ENCODE measurements at regions not wholly inside any gene's neighbourhood (a gene's known extent, or its start where the extent isn't known, plus 50 kb on each side); places are given as distances from the start of the nearest gene placed in this dataset.

DNA sequence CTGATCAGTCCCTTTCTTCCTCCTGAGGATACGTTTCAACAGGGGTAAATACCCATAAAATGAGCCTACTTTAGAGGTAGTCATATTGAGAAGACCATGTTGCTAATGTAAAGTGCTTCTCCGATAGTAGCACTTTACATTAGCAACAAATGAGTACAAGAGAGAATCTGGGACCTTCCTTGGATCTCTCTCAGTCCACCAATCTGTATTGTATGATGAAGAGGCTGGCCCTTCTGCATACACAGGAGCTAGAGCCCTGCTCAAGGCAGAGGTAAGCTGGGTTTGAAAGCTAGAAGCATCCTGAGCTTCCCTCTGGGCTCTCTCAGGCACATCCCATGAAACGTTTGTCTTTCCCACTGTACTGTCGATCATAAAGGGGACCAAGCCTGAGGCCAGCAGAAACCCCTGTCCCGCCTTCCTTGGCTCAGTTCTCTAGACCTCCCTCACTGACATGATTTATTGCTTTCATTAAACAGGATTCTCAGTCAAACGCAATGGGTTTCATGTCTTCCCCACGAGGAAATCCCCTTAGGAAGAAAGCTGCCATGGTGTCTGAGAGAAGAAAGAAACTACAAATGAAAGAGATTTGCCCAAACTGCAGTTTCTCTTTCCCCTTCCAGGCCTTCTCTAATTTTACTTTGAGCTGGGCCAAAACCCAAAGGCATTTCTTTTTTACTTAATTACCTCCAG is 62.8 kb upstream of the BCAR3 start:
- no peak for DNase-seq (ENCODE audit: low spot score)

DNA sequence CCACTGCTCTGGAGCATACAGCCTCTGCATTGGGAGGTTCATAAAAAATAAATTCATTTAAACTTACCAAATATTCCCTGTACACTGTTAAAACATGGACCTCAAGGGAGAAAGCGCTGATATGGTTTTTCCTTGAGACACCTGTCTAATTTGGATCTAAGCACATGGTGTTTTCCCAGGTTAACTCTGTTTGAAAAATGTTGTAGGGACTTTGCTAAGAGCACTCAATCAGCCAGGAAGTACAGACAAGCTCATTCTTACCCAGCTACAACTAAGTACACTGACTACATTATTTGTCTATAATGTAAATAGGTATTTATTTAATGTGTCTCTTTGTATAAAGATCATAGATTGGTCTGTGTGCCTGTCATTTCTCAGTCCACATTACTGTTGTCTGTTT is 61.8 kb upstream of the BCAR3 start:
- DNase-seq (ENCODE audit: low spot score), result no peak

DNA sequence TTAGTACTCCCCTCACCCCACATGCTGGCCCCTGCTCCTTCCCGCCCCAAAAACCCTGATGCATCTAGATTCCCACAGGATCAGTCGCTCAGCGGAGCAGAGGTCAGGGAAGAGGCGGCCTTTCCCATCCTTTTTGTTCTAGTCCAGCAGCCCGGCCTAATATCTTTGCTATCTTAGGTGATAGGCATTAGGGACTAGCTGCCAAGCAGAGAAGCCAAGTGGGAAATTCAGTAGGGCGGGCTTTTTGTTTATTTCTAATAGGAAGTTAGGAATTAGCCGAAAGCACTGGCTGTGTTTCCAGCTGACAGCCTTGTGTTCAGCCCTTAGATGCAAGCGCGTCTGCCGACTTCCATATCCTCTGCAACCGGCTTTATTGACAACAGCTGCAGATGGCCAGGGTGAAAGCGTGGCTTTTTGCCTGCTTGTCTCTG is 59.0 kb upstream of the BCAR3 start:
- DNase-seq (ENCODE audit: low spot score), result no peak

DNA sequence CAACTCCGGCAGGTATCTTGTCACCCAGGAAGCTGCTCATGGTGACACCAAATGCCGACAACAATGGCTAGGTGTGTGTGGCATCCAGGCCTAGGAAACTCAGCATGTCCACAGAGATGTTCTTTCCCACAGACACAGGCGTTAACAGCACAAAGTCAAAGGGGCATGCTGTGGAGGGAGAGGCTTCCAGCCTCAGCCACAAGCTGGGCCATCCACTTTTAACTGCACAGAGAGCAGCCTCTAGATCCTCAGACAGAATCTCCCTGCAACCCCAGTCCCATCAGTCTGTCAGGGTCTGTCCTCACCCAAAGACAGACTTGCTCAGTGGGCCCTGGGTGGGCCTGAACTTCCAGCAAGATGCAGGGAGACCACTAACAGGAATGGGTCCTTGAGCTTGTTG is 58.5 kb upstream of the BCAR3 start:
- no peak for DNase-seq (ENCODE audit: low spot score)

DNA sequence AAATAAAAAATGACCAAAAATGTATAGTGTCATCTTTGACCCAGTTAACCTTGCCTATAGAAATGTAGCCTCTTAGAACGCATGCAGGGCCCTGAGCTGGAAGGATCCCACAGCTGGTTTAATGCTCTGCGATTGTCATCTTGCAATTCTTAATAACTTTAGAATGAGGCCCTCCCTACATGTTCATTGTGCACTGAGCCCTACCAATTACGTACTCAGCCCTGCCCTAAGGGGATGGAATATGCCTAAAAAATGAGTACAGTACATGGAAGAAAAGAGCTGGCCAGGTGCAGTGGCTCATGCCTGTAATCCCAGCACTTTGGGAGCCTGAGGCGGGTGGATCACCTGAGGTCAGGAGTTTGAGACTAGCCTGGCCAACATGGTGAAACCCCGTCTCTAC is 57.8 kb upstream of the BCAR3 start:
- no peak for DNase-seq (ENCODE audit: low spot score)

DNA sequence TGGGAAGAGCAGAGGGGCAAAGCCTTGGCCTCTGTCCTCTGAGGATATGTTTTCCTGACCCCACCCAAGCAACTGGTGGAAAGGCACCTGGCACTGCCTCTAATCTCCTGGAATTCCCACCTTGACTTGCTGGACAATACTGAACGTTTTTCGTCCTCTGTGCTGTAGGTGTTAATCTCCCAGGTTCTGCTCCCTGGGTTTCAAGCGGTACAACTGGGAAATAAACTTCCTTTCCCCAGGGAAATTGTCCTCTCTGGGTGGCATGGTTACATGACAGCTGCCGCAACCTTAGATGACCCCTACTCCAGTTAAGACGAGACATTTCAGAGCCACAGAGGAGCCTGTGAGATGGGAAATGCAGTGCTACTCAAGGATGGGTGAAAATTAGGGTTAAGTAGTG is 57.3 kb upstream of the BCAR3 start:
- DNase-seq (ENCODE audit: low spot score), result no peak

DNA sequence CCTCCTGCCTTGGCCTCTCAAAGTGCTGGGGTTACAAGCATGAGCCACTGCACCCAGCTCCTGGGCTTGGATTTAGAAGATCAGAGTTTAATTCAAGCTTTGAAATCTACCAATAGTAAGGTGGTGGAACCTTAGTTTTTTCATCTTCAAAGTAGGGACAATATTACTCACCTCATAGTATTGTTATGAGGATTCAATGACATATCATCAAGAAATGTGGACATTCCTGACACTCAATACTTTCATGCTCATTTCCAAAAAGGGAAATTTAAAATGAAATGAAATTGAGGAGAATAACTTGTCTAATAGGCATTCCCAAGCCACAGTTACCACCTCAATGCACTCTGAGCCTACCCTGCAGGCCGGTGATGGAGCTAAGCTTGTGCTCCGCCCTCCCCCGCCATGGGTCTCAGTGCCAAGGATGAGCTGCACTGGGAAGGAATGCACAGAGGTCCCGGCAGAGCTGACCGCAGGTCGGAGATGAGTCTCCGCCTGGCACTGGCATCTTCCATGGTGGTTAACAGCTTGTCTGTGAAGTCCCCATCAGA is 56.5 kb upstream of the BCAR3 start:
- no peak for DNase-seq (ENCODE audit: low spot score)

DNA sequence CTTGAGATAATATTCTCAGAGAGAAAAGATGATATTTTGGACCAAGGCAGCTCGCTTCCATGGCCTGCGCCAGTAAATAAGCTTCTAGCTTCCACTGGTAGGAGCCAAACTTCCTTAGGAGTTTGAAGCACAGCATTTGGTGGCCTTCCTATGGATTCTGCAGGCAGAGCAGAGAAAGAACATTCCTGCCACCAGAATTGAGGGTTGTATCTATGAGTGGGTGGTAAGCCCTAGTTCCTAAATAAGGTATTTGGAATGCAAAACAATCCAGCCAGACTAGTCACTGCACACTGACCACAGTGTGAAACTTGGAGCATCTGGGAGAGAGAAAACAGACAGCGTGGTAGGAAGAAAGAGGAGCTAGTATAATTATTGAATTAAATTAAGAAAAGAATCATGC is 54.1 kb upstream of the BCAR3 start:
- no peak for DNase-seq (ENCODE audit: low spot score)

DNA sequence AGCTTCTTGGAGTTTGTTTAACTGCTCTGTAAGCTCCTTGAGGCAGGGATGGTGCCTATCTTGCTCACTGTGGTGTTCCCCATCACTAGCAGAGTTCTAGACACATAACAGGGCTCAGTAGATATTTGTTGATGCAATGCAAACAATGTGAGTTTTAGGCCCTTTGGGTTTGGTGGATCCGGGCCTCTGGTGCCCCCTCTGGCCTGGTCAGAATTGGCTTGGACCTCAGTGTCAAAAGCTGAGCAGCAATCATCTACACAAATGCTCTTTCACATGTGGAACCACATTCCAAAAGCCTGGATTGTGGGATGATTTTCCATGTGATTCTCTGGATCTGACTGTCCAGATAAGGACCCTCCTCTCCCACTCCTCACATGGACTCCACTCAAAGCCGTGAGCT is 53.4 kb upstream of the BCAR3 start:
- DNase-seq (ENCODE audit: low spot score), result peak; percentile 35

DNA sequence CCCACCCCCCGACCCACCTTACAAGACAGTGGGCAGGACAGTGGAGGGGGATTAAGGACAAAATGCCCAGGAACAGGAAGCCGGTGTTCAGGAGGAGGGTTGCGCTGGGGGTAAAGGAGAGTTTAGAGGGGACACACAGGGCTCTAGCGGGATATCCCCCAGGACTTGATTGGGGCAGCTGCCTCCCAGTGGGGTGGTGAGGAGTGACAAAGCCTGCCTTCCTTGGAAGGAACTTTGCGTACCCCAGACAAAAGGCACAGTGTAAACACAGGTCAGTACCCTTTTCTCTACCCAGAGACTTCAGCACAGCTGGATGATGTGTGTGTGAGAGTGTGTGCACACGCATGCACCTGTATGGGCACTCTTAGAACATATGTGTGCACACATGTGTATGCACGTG is 51.7 kb upstream of the BCAR3 start:
- DNase-seq (ENCODE audit: low spot score), result no peak

DNA sequence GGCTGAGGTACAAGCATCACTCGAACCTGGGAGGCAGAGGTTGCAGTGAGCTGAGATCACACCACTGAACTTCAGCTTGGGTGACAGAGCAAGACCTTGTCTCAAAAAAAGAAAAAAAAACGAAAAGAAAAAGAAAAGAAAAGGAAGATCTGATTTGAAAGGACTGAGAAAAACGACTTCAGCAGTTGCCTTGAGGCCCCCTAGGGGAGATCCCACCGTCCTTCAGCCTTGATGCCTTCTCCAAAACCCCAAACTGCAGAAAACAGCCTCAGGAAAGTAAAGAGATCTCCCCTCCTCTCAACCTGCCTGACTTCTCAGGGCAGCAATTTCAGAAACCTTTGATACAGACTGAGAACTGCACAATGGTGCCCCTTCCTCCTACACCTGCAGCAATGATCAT is 50.9 kb upstream of the BCAR3 start:
- peak; percentile 31 for DNase-seq (ENCODE audit: low spot score)

All from germinal center (tissue), 1 donor.